ENCODE measurements at regions not wholly inside any gene's neighbourhood (a gene's known extent, or its start where the extent isn't known, plus 50 kb on each side); places are given as distances from the start of the nearest gene placed in this dataset.

- Histone ChIP-seq H3K27me3 (ENCODE audit: control insufficient read depth, insufficient read depth, low read length) (peaks cover 24% of the 10 kb centered on the region), H3K27ac (ENCODE audit: low read length) (no peak overlapping the region), H3K4me3 (ENCODE audit: low read length) (no peak overlapping the region), H3K9me3 (replicated peaks; ENCODE audit: control insufficient read depth, low read depth, low read length) (no peaks in the 10 kb centered on the region), H3K4me1 (ENCODE audit: control insufficient read depth, insufficient read depth, low read length) (no peaks in the 10 kb centered on the region), H3K36me3 (ENCODE audit: control insufficient read depth, insufficient read depth, low read length) (no peaks in the 10 kb centered on the region)
- 11% methylated on average over 18 of the region's 20 CpGs for WGBS (ENCODE audit: insufficient coverage)
- peak; percentile 56 for DNase-seq
Observed at GRCh38 chr6:30396833-30397479, 52.0 kb downstream of the RPP21 start.

- Histone ChIP-seq H3K9me3 (replicated peaks; ENCODE audit: control insufficient read depth, low read depth, low read length) (no peaks in the 10 kb centered on the region), H3K27ac (ENCODE audit: low read length) (no peak overlapping the region), H3K4me3 (ENCODE audit: low read length) (no peak overlapping the region), H3K4me1 (ENCODE audit: control insufficient read depth, insufficient read depth, low read length) (no peaks in the 10 kb centered on the region), H3K36me3 (ENCODE audit: control insufficient read depth, insufficient read depth, low read length) (no peaks in the 10 kb centered on the region), H3K27me3 (ENCODE audit: control insufficient read depth, insufficient read depth, low read length) (peaks cover 21% of the 10 kb centered on the region)
- no peak for DNase-seq
- 42% methylated on average over 3 of the region's 3 CpGs for WGBS (ENCODE audit: insufficient coverage)
Observed at GRCh38 chr6:30397697-30398096, 52.7 kb downstream of the RPP21 start.

GRCh38 chr6:30399390-30400058 is 54.6 kb downstream of the RPP21 start:
- no CpG with 5 or more reads among the region's 2 CpGs for WGBS (ENCODE audit: insufficient coverage)
- DNase-seq, result no peak
- no peak overlapping the region for H3K27ac ChIP-seq (ENCODE audit: low read length)
- no peaks in the 10 kb centered on the region for H3K36me3 ChIP-seq (ENCODE audit: control insufficient read depth, insufficient read depth, low read length)
- H3K27me3 ChIP-seq (ENCODE audit: control insufficient read depth, insufficient read depth, low read length), result peaks cover 21% of the 10 kb centered on the region
- H3K9me3 ChIP-seq (replicated peaks; ENCODE audit: control insufficient read depth, low read depth, low read length), result no peaks in the 10 kb centered on the region
- H3K4me3 ChIP-seq (ENCODE audit: low read length), result no peak overlapping the region
- no peaks in the 10 kb centered on the region for H3K4me1 ChIP-seq (ENCODE audit: control insufficient read depth, insufficient read depth, low read length)

- no peak for DNase-seq
- H3K27me3 ChIP-seq (ENCODE audit: control insufficient read depth, insufficient read depth, low read length), result peaks cover 7% of the 10 kb centered on the region
- H3K27ac ChIP-seq (ENCODE audit: low read length), result no peak overlapping the region
- WGBS (ENCODE audit: insufficient coverage), result 100% methylated on average over 1 of the region's 2 CpGs
- H3K36me3 ChIP-seq (ENCODE audit: control insufficient read depth, insufficient read depth, low read length), result no peaks in the 10 kb centered on the region
- no peaks in the 10 kb centered on the region for H3K4me1 ChIP-seq (ENCODE audit: control insufficient read depth, insufficient read depth, low read length)
- H3K4me3 ChIP-seq (ENCODE audit: low read length), result no peak overlapping the region
- peaks cover 4% of the 10 kb centered on the region for H3K9me3 ChIP-seq (replicated peaks; ENCODE audit: control insufficient read depth, low read depth, low read length)
Observed at GRCh38 chr6:30405934-30406333, 61.0 kb downstream of the RPP21 start.

- H3K9me3 ChIP-seq (replicated peaks; ENCODE audit: control insufficient read depth, low read depth, low read length), result peaks cover 4% of the 10 kb centered on the region
- H3K36me3 ChIP-seq (ENCODE audit: control insufficient read depth, insufficient read depth, low read length), result no peaks in the 10 kb centered on the region
- peaks cover 11% of the 10 kb centered on the region for H3K27me3 ChIP-seq (ENCODE audit: control insufficient read depth, insufficient read depth, low read length)
- no peak overlapping the region for H3K4me3 ChIP-seq (ENCODE audit: low read length)
- no peak for DNase-seq
- 67% methylated on average over 2 of the region's 2 CpGs for WGBS (ENCODE audit: insufficient coverage)
- no peak overlapping the region for H3K27ac ChIP-seq (ENCODE audit: low read length)
- no peaks in the 10 kb centered on the region for H3K4me1 ChIP-seq (ENCODE audit: control insufficient read depth, insufficient read depth, low read length)
Observed at GRCh38 chr6:30409184-30409583, 64.2 kb downstream of the RPP21 start.

- Histone ChIP-seq H3K27ac (ENCODE audit: low read length) (no peak overlapping the region), H3K9me3 (replicated peaks; ENCODE audit: control insufficient read depth, low read depth, low read length) (peaks cover 4% of the 10 kb centered on the region), H3K36me3 (ENCODE audit: control insufficient read depth, insufficient read depth, low read length) (no peaks in the 10 kb centered on the region), H3K27me3 (ENCODE audit: control insufficient read depth, insufficient read depth, low read length) (peaks cover 16% of the 10 kb centered on the region), H3K4me1 (ENCODE audit: control insufficient read depth, insufficient read depth, low read length) (no peaks in the 10 kb centered on the region), H3K4me3 (ENCODE audit: low read length) (no peak overlapping the region)
- DNase-seq, result peak; percentile 27
- 24% methylated on average over 16 of the region's 17 CpGs for WGBS (ENCODE audit: insufficient coverage)
Observed at GRCh38 chr6:30411515-30412207, 66.7 kb downstream of the RPP21 start.

- Histone ChIP-seq H3K27me3 (ENCODE audit: control insufficient read depth, insufficient read depth, low read length) (peaks cover 25% of the 10 kb centered on the region), H3K36me3 (ENCODE audit: control insufficient read depth, insufficient read depth, low read length) (no peaks in the 10 kb centered on the region), H3K4me3 (ENCODE audit: low read length) (no peak overlapping the region), H3K9me3 (replicated peaks; ENCODE audit: control insufficient read depth, low read depth, low read length) (no peaks in the 10 kb centered on the region), H3K27ac (ENCODE audit: low read length) (no peak overlapping the region), H3K4me1 (ENCODE audit: control insufficient read depth, insufficient read depth, low read length) (no peaks in the 10 kb centered on the region)
- DNase-seq, result no peak
- 86% methylated on average over 12 of the region's 13 CpGs for WGBS (ENCODE audit: insufficient coverage)
Observed at GRCh38 chr6:30418448-30418847, 70.9 kb upstream of the HLA-E start.

GRCh38 chr6:30424549-30424948 is 64.8 kb upstream of the HLA-E start:
- WGBS (ENCODE audit: insufficient coverage), result no CpG with 5 or more reads among the region's 3 CpGs
- Histone ChIP-seq H3K27ac (ENCODE audit: low read length) (no peak overlapping the region), H3K4me1 (ENCODE audit: control insufficient read depth, insufficient read depth, low read length) (no peaks in the 10 kb centered on the region), H3K9me3 (replicated peaks; ENCODE audit: control insufficient read depth, low read depth, low read length) (no peaks in the 10 kb centered on the region), H3K4me3 (ENCODE audit: low read length) (no peak overlapping the region), H3K36me3 (ENCODE audit: control insufficient read depth, insufficient read depth, low read length) (no peaks in the 10 kb centered on the region), H3K27me3 (ENCODE audit: control insufficient read depth, insufficient read depth, low read length) (peaks cover 6% of the 10 kb centered on the region)
- no peak for DNase-seq
